WTC11 (cell line): ENCODE measurements at regions not wholly inside any gene's neighbourhood (a gene's known extent, or its start where the extent isn't known, plus 50 kb on each side); places are given as distances from the start of the nearest gene placed in this dataset.

Experiments used
- ATAC-seq: fragments of 200-7000 bp; cut with Tn5 transposase; 2 replicates; pipeline ENCODE4 v1.10.0; 2021; ENCODE audit warnings: mild to moderate bottlenecking, moderate library complexity
- CTCF ChIA-PET: fragments of 300-600 bp; sonication (Branson Sonifier 250); formaldehyde crosslinking; loops from one replicate; lab custom pipeline; 2021; ENCODE audit warnings: antibody characterized with exemption; lab: Charles Lee
- POLR2A ChIA-PET: fragments of 350-600 bp; sonication (Branson Sonifier 250); formaldehyde crosslinking; loops from one replicate; lab custom pipeline; 2021; ENCODE audit warnings: antibody characterized with exemption; lab: Charles Lee
- DNase-seq: peaks from one replicate; pipeline ENCODE4 v3.0.0; 2021; ENCODE audit warnings: low spot score
- H3K27ac Mint-ChIP-seq: 2 replicates; pipeline ENCODE4 v1.8.0; 2021; ENCODE audit warnings: mixed read lengths
- H3K27me3 Mint-ChIP-seq: 2 replicates; pipeline ENCODE4 v1.8.0; 2021; ENCODE audit warnings: low read depth, mild to moderate bottlenecking, moderate library complexity, mixed read lengths
- H3K36me3 Mint-ChIP-seq: 2 replicates; pipeline ENCODE4 v1.8.0; 2021; ENCODE audit warnings: mixed read lengths
- H3K4me1 Mint-ChIP-seq: 2 replicates; pipeline ENCODE4 v1.8.0; 2022; ENCODE audit warnings: mixed read lengths
- H3K4me3 Mint-ChIP-seq: 2 replicates; pipeline ENCODE4 v1.8.0; 2021; ENCODE audit warnings: mild to moderate bottlenecking, moderate library complexity, mixed read lengths
- H3K9me3 Mint-ChIP-seq: 2 replicates; pipeline ENCODE4 v1.8.0; 2021; ENCODE audit warnings: mixed read lengths
- EMX1 ChIP-seq: fragments of 250-450 bp; sonication (Bioruptor Pico); IDR thresholded peaks from 2 replicates; pipeline ENCODE4 v1.8.0; 2021; ENCODE audit warnings: mild to moderate bottlenecking
- FOXP1 ChIP-seq: sonication (generic); formaldehyde crosslinking; IDR thresholded peaks from 2 replicates; pipeline ENCODE4 v1.8.0; 2022; ENCODE audit warnings: missing genetic modification reagents, mild to moderate bottlenecking, moderate library complexity, borderline replicate concordance
- GABPB1 ChIP-seq: sonication (generic); formaldehyde crosslinking; IDR thresholded peaks from 2 replicates; pipeline ENCODE4 v1.8.1; 2023; ENCODE audit warnings: mild to moderate bottlenecking, missing genetic modification reagents
- JUN ChIP-seq: sonication (generic); formaldehyde crosslinking; IDR thresholded peaks from 2 replicates; pipeline ENCODE4 v1.8.0; 2023; ENCODE audit warnings: mild to moderate bottlenecking, missing genetic modification reagents
- KAT7 ChIP-seq: sonication (generic); formaldehyde crosslinking; IDR thresholded peaks from 2 replicates; pipeline ENCODE4 v1.8.1; 2023; ENCODE audit warnings: missing genetic modification reagents, mild to moderate bottlenecking, borderline replicate concordance
- MLX ChIP-seq: sonication (generic); formaldehyde crosslinking; IDR thresholded peaks from 2 replicates; pipeline ENCODE4 v1.8.1; 2023; ENCODE audit warnings: mild to moderate bottlenecking, missing genetic modification reagents, moderate library complexity
- NFYB ChIP-seq: sonication (generic); formaldehyde crosslinking; conservative IDR thresholded peaks from 2 replicates; pipeline ENCODE4 v1.8.0; 2022; ENCODE audit warnings: low read depth, missing genetic modification reagents
- PRRX2 ChIP-seq: fragments of 250-450 bp; sonication (Bioruptor Pico); IDR thresholded peaks from 2 replicates; pipeline ENCODE4 v1.8.0; 2021; ENCODE audit warnings: mild to moderate bottlenecking
- SMAD3 ChIP-seq: sonication (generic); formaldehyde crosslinking; IDR thresholded peaks from 2 replicates; pipeline ENCODE4 v1.8.0; 2022; ENCODE audit warnings: missing genetic modification reagents, mild to moderate bottlenecking, borderline replicate concordance
- STAT6 ChIP-seq: sonication (generic); formaldehyde crosslinking; conservative IDR thresholded peaks from 2 replicates; pipeline ENCODE4 v1.8.1; 2023; ENCODE audit warnings: mild to moderate bottlenecking, low read depth, missing genetic modification reagents, moderate library complexity
- TEAD1 ChIP-seq: sonication (generic); formaldehyde crosslinking; IDR thresholded peaks from 2 replicates; pipeline ENCODE4 v1.8.0; 2022; ENCODE audit warnings: mild to moderate bottlenecking, missing genetic modification reagents
- ZBTB21 ChIP-seq: sonication (generic); formaldehyde crosslinking; IDR thresholded peaks from 2 replicates; pipeline ENCODE4 v1.8.1; 2023; ENCODE audit warnings: mild to moderate bottlenecking, missing genetic modification reagents, borderline replicate concordance
- ZNF138 ChIP-seq: sonication (generic); formaldehyde crosslinking; conservative IDR thresholded peaks from 2 replicates; pipeline ENCODE4 v1.8.1; 2022; ENCODE audit warnings: mild to moderate bottlenecking, moderate library complexity, missing genetic modification reagents
- ZNF263 ChIP-seq: sonication (generic); formaldehyde crosslinking; IDR thresholded peaks from 2 replicates; pipeline ENCODE4 v1.8.1; 2022; ENCODE audit warnings: low read depth, mild to moderate bottlenecking, moderate library complexity, missing genetic modification reagents
- ZNF416 ChIP-seq: fragments of 250-450 bp; sonication (Bioruptor Pico); IDR thresholded peaks from 2 replicates; pipeline ENCODE4 v1.9.0; 2021; ENCODE audit warnings: mild to moderate bottlenecking, inconsistent platforms
- ZNF425 ChIP-seq: fragments of 250-450 bp; sonication (Bioruptor Pico); conservative IDR thresholded peaks from 2 replicates; pipeline ENCODE4 v1.9.0; 2021; ENCODE audit warnings: mild to moderate bottlenecking
- TF ChIP-seq, protein P1 (sequence below): sonication (generic); formaldehyde crosslinking; IDR thresholded peaks from 2 replicates; pipeline ENCODE4 v1.8.1; 2022; ENCODE audit warnings: mild to moderate bottlenecking, missing genetic modification reagents, moderate library complexity, borderline replicate concordance
- TF ChIP-seq, protein P2 (sequence below): sonication (generic); formaldehyde crosslinking; IDR thresholded peaks from 2 replicates; pipeline ENCODE4 v1.8.0; 2022; ENCODE audit warnings: mild to moderate bottlenecking, missing genetic modification reagents
- TF ChIP-seq, protein P3 (sequence below): sonication (generic); formaldehyde crosslinking; IDR thresholded peaks from 2 replicates; pipeline ENCODE4 v1.8.1; 2023; ENCODE audit warnings: mild to moderate bottlenecking, missing genetic modification reagents

GRCh38 chr5:101929628-101930027 lies 366.5 kb downstream of the SLCO4C1 start:
- Mint-ChIP-seq H3K36me3 (no peaks in the 10 kb centered on the region), H3K27me3 (no peaks in the 10 kb centered on the region), H3K4me3 (no peak overlapping the region), H3K27ac (no peak overlapping the region), H3K4me1 (no peaks in the 10 kb centered on the region), H3K9me3 (peaks cover 8% of the 10 kb centered on the region; the same call in 1 of the 2 replicates)
- no peak for ATAC-seq
- POLR2A ChIA-PET, result no interaction called here
- no peak for TF ChIP-seq PRRX2 (CRISPR knock-in tag)
- no peak for TF ChIP-seq SMAD3 (CRISPR knock-in tag)
- TF ChIP-seq, protein P1, sequence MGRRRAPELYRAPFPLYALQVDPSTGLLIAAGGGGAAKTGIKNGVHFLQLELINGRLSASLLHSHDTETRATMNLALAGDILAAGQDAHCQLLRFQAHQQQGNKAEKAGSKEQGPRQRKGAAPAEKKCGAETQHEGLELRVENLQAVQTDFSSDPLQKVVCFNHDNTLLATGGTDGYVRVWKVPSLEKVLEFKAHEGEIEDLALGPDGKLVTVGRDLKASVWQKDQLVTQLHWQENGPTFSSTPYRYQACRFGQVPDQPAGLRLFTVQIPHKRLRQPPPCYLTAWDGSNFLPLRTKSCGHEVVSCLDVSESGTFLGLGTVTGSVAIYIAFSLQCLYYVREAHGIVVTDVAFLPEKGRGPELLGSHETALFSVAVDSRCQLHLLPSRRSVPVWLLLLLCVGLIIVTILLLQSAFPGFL (CRISPR knock-in tag), result no peak
- TF ChIP-seq, protein P2, sequence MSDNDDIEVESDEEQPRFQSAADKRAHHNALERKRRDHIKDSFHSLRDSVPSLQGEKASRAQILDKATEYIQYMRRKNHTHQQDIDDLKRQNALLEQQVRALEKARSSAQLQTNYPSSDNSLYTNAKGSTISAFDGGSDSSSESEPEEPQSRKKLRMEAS (CRISPR knock-in tag), result no peak
- TF ChIP-seq NFYB (CRISPR knock-in tag), result no peak
- no peak for DNase-seq
- CTCF ChIA-PET, result no interaction called here

DNA sequence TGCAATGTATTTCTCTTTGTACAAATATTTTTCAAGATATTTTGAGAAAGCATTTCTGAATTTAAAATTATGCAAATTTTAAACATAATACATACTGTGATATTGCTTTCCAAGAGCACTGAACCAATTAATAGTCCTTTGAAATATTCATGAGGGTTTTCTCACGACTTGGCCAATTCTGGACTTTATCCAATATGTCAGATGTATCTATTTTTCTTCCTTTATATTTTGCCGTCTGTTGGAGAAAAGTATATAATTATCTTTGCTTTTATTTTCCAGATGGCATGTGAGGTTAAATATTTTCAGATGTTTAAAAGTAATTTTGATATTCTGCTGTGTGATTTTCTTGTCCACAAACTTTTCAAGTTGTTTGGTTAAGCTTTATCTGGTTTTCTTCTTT lies 378.9 kb downstream of the SLCO4C1 start:
- TF ChIP-seq ZBTB21 (no peak), GABPB1 (no peak), ZNF263 (no peak), TEAD1 (CRISPR knock-in tag) (no peak), FOXP1 (CRISPR knock-in tag) (no peak)
- H3K27me3 Mint-ChIP-seq, result no peaks in the 10 kb centered on the region
- ATAC-seq (no peak), DNase-seq (no peak)
- ChIA-PET CTCF (no interaction called here), POLR2A (no interaction called here)
- H3K27ac Mint-ChIP-seq, result no peak overlapping the region
- H3K36me3 Mint-ChIP-seq, result no peaks in the 10 kb centered on the region
- peaks cover 7% of the 10 kb centered on the region for H3K4me1 Mint-ChIP-seq
- peaks cover 2% of the 10 kb centered on the region; the same call in 1 of the 2 replicates for H3K9me3 Mint-ChIP-seq
- no peak overlapping the region for H3K4me3 Mint-ChIP-seq

- TF ChIP-seq STAT6 (CRISPR knock-in tag), result no peak
- no peak for TF ChIP-seq JUN
- no peak for TF ChIP-seq MLX
- no peak for DNase-seq
- Mint-ChIP-seq H3K4me1 (peaks cover 7% of the 10 kb centered on the region), H3K36me3 (no peaks in the 10 kb centered on the region), H3K27ac (no peak overlapping the region), H3K27me3 (no peaks in the 10 kb centered on the region), H3K9me3 (peaks cover 5% of the 10 kb centered on the region), H3K4me3 (no peak overlapping the region)
- POLR2A ChIA-PET, result no interaction called here
- ATAC-seq, result peak; percentile 74
- CTCF ChIA-PET, result no interaction called here
Measured at GRCh38 chr5:101915554-101915953, 380.5 kb downstream of the SLCO4C1 start.

DNA sequence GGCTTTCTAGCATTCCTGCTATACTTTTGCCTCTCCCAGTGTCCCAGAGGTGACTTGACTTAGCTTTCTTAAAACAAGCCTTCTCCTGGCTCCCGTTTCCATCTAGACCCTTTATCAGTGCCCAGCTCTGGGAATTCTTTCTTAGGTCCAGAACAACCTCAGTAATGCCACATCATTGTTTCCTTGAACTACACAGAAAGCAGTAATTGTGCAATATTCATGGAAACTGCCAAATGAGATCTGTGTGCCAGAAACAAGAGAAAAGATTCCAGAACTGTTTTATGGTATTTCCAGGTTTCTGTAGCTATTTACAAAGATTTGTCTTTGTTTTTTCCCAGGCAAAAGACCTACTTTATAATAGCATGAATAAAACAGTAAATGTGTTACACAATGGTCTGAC lies 391.3 kb downstream of the SLCO4C1 start:
- DNase-seq (no peak), ATAC-seq (no peak)
- H3K27ac Mint-ChIP-seq, result no peak overlapping the region
- H3K9me3 Mint-ChIP-seq, result no peaks in the 10 kb centered on the region
- ChIA-PET POLR2A (no interaction called here), CTCF (no interaction called here)
- H3K27me3 Mint-ChIP-seq, result no peaks in the 10 kb centered on the region; the same call in 1 of the 2 replicates
- H3K4me1 Mint-ChIP-seq, result no peaks in the 10 kb centered on the region
- TF ChIP-seq, protein P3, sequence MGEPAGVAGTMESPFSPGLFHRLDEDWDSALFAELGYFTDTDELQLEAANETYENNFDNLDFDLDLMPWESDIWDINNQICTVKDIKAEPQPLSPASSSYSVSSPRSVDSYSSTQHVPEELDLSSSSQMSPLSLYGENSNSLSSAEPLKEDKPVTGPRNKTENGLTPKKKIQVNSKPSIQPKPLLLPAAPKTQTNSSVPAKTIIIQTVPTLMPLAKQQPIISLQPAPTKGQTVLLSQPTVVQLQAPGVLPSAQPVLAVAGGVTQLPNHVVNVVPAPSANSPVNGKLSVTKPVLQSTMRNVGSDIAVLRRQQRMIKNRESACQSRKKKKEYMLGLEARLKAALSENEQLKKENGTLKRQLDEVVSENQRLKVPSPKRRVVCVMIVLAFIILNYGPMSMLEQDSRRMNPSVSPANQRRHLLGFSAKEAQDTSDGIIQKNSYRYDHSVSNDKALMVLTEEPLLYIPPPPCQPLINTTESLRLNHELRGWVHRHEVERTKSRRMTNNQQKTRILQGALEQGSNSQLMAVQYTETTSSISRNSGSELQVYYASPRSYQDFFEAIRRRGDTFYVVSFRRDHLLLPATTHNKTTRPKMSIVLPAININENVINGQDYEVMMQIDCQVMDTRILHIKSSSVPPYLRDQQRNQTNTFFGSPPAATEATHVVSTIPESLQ (CRISPR knock-in tag), result no peak
- TF ChIP-seq ZNF425 (CRISPR knock-in tag) (no peak), KAT7 (no peak), ZNF416 (CRISPR knock-in tag) (no peak), EMX1 (no peak), ZNF138 (no peak)
- TF ChIP-seq, protein P1 (CRISPR knock-in tag), result no peak
- no peaks in the 10 kb centered on the region for H3K36me3 Mint-ChIP-seq
- H3K4me3 Mint-ChIP-seq, result no peak overlapping the region
